ENCODE measurements at regions not wholly inside any gene's neighbourhood (a gene's known extent, or its start where the extent isn't known, plus 50 kb on each side); places are given as distances from the start of the nearest gene placed in this dataset.
"Not testable (repeated sequence)": the region's sequence is repeated elsewhere in the genome, so short reads cannot be mapped to it uniquely, and the experiment has no call there.

- Mint-ChIP-seq H3K4me1 (ENCODE audit: low read depth in 2 of 2) (peaks cover 53 to 68% of the 10 kb centered on the region in 2 donors), H3K4me3 (peak overlapping the region in 1 of 2 donors; percentile 39), H3K27ac (peak overlapping the region in 1 of 2 donors; percentile 47), H3K9me3 (peaks cover 0 to 4% of the 10 kb centered on the region in 2 donors), H3K36me3 (ENCODE audit: insufficient read depth) (peaks cover 8% of the 10 kb centered on the region), H3K27me3 (no peaks in the 10 kb centered on the region)
- ATAC-seq (replicated peaks) (no peak), DNase-seq (no peak)
These were observed 361.4 kb upstream of the POU5F2 start for GRCh38 chr5:94102849-94103248.

- H3K27ac Mint-ChIP-seq; H3K36me3 Mint-ChIP-seq (ENCODE audit: insufficient read depth); ATAC-seq (replicated peaks); H3K4me3 Mint-ChIP-seq; H3K27me3 Mint-ChIP-seq; DNase-seq; H3K9me3 Mint-ChIP-seq: not testable (repeated sequence)
- peaks cover 41 to 68% of the 10 kb centered on the region in 2 donors for H3K4me1 Mint-ChIP-seq (ENCODE audit: low read depth in 2 of 2)
These were observed 356.0 kb upstream of the POU5F2 start for GRCh38 chr5:94097384-94097783.

- ATAC-seq (replicated peaks), result no peak
- no peak for DNase-seq
- H3K36me3 Mint-ChIP-seq (ENCODE audit: insufficient read depth), result no peaks in the 10 kb centered on the region
- no peak overlapping the region for H3K27ac Mint-ChIP-seq
- no peak overlapping the region for H3K4me3 Mint-ChIP-seq
- peaks cover 30 to 65% of the 10 kb centered on the region in 2 donors for H3K4me1 Mint-ChIP-seq (ENCODE audit: low read depth in 2 of 2)
- peaks cover 0 to 1% of the 10 kb centered on the region in 2 donors for H3K9me3 Mint-ChIP-seq
- no peaks in the 10 kb centered on the region for H3K27me3 Mint-ChIP-seq
These were observed 353.5 kb upstream of the POU5F2 start for GRCh38 chr5:94094793-94095441.

GRCh38 chr5:94093300-94093699 is 351.9 kb upstream of the POU5F2 start:
- Mint-ChIP-seq H3K4me3 (no peak overlapping the region), H3K9me3 (peaks cover 0 to 1% of the 10 kb centered on the region in 2 donors), H3K27me3 (no peaks in the 10 kb centered on the region), H3K36me3 (ENCODE audit: insufficient read depth) (no peaks in the 10 kb centered on the region), H3K27ac (no peak overlapping the region), H3K4me1 (ENCODE audit: low read depth in 2 of 2) (peaks cover 20 to 60% of the 10 kb centered on the region in 2 donors)
- DNase-seq (no peak), ATAC-seq (replicated peaks) (no peak)

GRCh38 chr5:94086635-94087034 is 345.2 kb upstream of the POU5F2 start:
- not testable (repeated sequence) for H3K4me3 Mint-ChIP-seq; H3K36me3 Mint-ChIP-seq (ENCODE audit: insufficient read depth); H3K27me3 Mint-ChIP-seq; ATAC-seq (replicated peaks); H3K9me3 Mint-ChIP-seq; DNase-seq; H3K27ac Mint-ChIP-seq
- H3K4me1 Mint-ChIP-seq (ENCODE audit: low read depth in 2 of 2), result peaks cover 10 to 50% of the 10 kb centered on the region in 2 donors

- ATAC-seq (replicated peaks) (no peak), DNase-seq (no peak)
- Mint-ChIP-seq H3K27me3 (no peaks in the 10 kb centered on the region), H3K4me1 (ENCODE audit: low read depth in 2 of 2) (peaks cover 10 to 50% of the 10 kb centered on the region in 2 donors), H3K36me3 (ENCODE audit: insufficient read depth) (peaks cover 6% of the 10 kb centered on the region), H3K27ac (no peak overlapping the region), H3K9me3 (no peaks in the 10 kb centered on the region), H3K4me3 (no peak overlapping the region)
These were observed 344.8 kb upstream of the POU5F2 start for GRCh38 chr5:94086194-94086593.

GRCh38 chr5:94082405-94082804 is 341.0 kb upstream of the POU5F2 start:
- H3K27ac Mint-ChIP-seq, result no peak overlapping the region
- H3K4me1 Mint-ChIP-seq (ENCODE audit: low read depth in 2 of 2), result peaks cover 19 to 58% of the 10 kb centered on the region in 2 donors
- no peak for ATAC-seq (replicated peaks)
- no peaks in the 10 kb centered on the region for H3K9me3 Mint-ChIP-seq
- no peak overlapping the region for H3K4me3 Mint-ChIP-seq
- no peak for DNase-seq
- H3K36me3 Mint-ChIP-seq (ENCODE audit: insufficient read depth), result peaks cover 6% of the 10 kb centered on the region
- no peaks in the 10 kb centered on the region for H3K27me3 Mint-ChIP-seq

GRCh38 chr5:94081088-94081487 is 339.7 kb upstream of the POU5F2 start:
- Mint-ChIP-seq H3K27me3 (no peaks in the 10 kb centered on the region), H3K9me3 (no peaks in the 10 kb centered on the region), H3K4me3 (no peak overlapping the region), H3K4me1 (ENCODE audit: low read depth in 2 of 2) (peaks cover 21 to 58% of the 10 kb centered on the region in 2 donors), H3K27ac (peak overlapping the region in 1 of 2 donors; percentile 29), H3K36me3 (ENCODE audit: insufficient read depth) (no peaks in the 10 kb centered on the region)
- ATAC-seq (replicated peaks), result no peak
- no peak for DNase-seq

- H3K4me3 Mint-ChIP-seq, result no peak overlapping the region
- H3K36me3 Mint-ChIP-seq (ENCODE audit: insufficient read depth), result no peaks in the 10 kb centered on the region
- DNase-seq (no peak), ATAC-seq (replicated peaks) (no peak)
- H3K27me3 Mint-ChIP-seq, result no peaks in the 10 kb centered on the region
- peaks cover 16 to 54% of the 10 kb centered on the region in 2 donors for H3K4me1 Mint-ChIP-seq (ENCODE audit: low read depth in 2 of 2)
- H3K9me3 Mint-ChIP-seq, result no peaks in the 10 kb centered on the region
- peak overlapping the region in 1 of 2 donors; percentile 29 for H3K27ac Mint-ChIP-seq
These were observed 339.0 kb upstream of the POU5F2 start for GRCh38 chr5:94080390-94080789.

GRCh38 chr5:94072116-94072515 is 330.7 kb upstream of the POU5F2 start:
- DNase-seq, result no peak
- H3K27me3 Mint-ChIP-seq, result no peaks in the 10 kb centered on the region

GRCh38 chr5:94066437-94067207 is 325.2 kb upstream of the POU5F2 start:
- H3K4me3 Mint-ChIP-seq, result no peak overlapping the region
- H3K9me3 Mint-ChIP-seq, result peaks cover 16 to 39% of the 10 kb centered on the region in 2 donors
- H3K4me1 Mint-ChIP-seq (ENCODE audit: low read depth in 2 of 2), result peaks cover 34 to 54% of the 10 kb centered on the region in 2 donors
- H3K27ac Mint-ChIP-seq, result peak overlapping the region in 1 of 2 donors; percentile 5
- peaks cover 3% of the 10 kb centered on the region for H3K36me3 Mint-ChIP-seq (ENCODE audit: insufficient read depth)
- H3K27me3 Mint-ChIP-seq, result no peaks in the 10 kb centered on the region
- ATAC-seq (replicated peaks), result no peak
- no peak for DNase-seq

More at GRCh38 chr5:94072116-94072515, 330.7 kb upstream of the POU5F2 start:
- H3K36me3 Mint-ChIP-seq (ENCODE audit: insufficient read depth), result peaks cover 3% of the 10 kb centered on the region
- peaks cover 2 to 6% of the 10 kb centered on the region in 2 donors for H3K9me3 Mint-ChIP-seq
- ATAC-seq (replicated peaks), result no peak
- H3K4me3 Mint-ChIP-seq, result no peak overlapping the region
- no peak overlapping the region for H3K27ac Mint-ChIP-seq
- peaks cover 24 to 43% of the 10 kb centered on the region in 2 donors for H3K4me1 Mint-ChIP-seq (ENCODE audit: low read depth in 2 of 2)

GRCh38 chr5:94064025-94064424 is 322.6 kb upstream of the POU5F2 start:
- no peak overlapping the region for H3K27ac Mint-ChIP-seq
- no peaks in the 10 kb centered on the region for H3K36me3 Mint-ChIP-seq (ENCODE audit: insufficient read depth)
- H3K27me3 Mint-ChIP-seq, result no peaks in the 10 kb centered on the region
- no peak for ATAC-seq (replicated peaks)
- peaks cover 16 to 39% of the 10 kb centered on the region in 2 donors for H3K9me3 Mint-ChIP-seq
- H3K4me1 Mint-ChIP-seq (ENCODE audit: low read depth in 2 of 2), result peaks cover 29 to 42% of the 10 kb centered on the region in 2 donors
- H3K4me3 Mint-ChIP-seq, result no peak overlapping the region
- DNase-seq, result no peak

GRCh38 chr5:94057655-94058054 is 316.3 kb upstream of the POU5F2 start:
- DNase-seq (no peak), ATAC-seq (replicated peaks) (no peak)
- Mint-ChIP-seq H3K9me3 (no peaks in the 10 kb centered on the region), H3K36me3 (ENCODE audit: insufficient read depth) (peaks cover 5% of the 10 kb centered on the region), H3K27ac (no peak overlapping the region), H3K27me3 (no peaks in the 10 kb centered on the region), H3K4me1 (ENCODE audit: low read depth in 2 of 2) (peaks cover 19 to 43% of the 10 kb centered on the region in 2 donors), H3K4me3 (no peak overlapping the region)

- Mint-ChIP-seq H3K36me3 (ENCODE audit: insufficient read depth) (peaks cover 9% of the 10 kb centered on the region), H3K4me1 (ENCODE audit: low read depth in 2 of 2) (peaks cover 14 to 39% of the 10 kb centered on the region in 2 donors)
These were observed 315.8 kb upstream of the POU5F2 start for GRCh38 chr5:94057217-94057616.

More at GRCh38 chr5:94057217-94057616, 315.8 kb upstream of the POU5F2 start:
- no peaks in the 10 kb centered on the region for H3K9me3 Mint-ChIP-seq
- no peak overlapping the region for H3K4me3 Mint-ChIP-seq
- ATAC-seq (replicated peaks) (no peak), DNase-seq (no peak)
- no peaks in the 10 kb centered on the region for H3K27me3 Mint-ChIP-seq
- no peak overlapping the region for H3K27ac Mint-ChIP-seq

Measured in effector memory CD8-positive, alpha-beta T cell (primary cell).